OCI-LY3 (cell line): ENCODE measurements at regions not wholly inside any gene's neighbourhood (a gene's known extent, or its start where the extent isn't known, plus 50 kb on each side); places are given as distances from the start of the nearest gene placed in this dataset.

ENCODE experiments used
- H2AFZ ChIP-seq: fragments of 200-600, 300-600 bp; shearing (Covaris generic); 2 replicates; pipeline ENCODE4 v1.6.0; 2014; ENCODE audit warnings: antibody characterized with exemption, low read depth, low read length
- H3K27ac ChIP-seq: fragments of 200-600, 300-600 bp; sonication (generic); 2 replicates; pipeline ENCODE4 v1.5.1; 2014; ENCODE audit warnings: mild to moderate bottlenecking, low read length, moderate library complexity, mixed read lengths
- H3K27me3 ChIP-seq: fragments of 200-600, 300-600 bp; sonication (generic); 2 replicates; pipeline ENCODE4 v1.6.1; 2014; ENCODE audit warnings: low read depth, low read length, mixed read lengths
- H3K36me3 ChIP-seq: fragments of 200-600, 300-600 bp; sonication (generic); replicated peaks from 2 replicates; pipeline ENCODE3; 2014; ENCODE audit warnings: low read depth, low read length, mixed read lengths
- H3K4me1 ChIP-seq: fragments of 300-600, 200-600 bp; sonication (generic); 2 replicates; pipeline ENCODE4 v1.6.1; 2014; ENCODE audit warnings: low read length, mixed read lengths
- H3K4me2 ChIP-seq: fragments of 200-600, 300-600 bp; sonication (generic); 2 replicates; pipeline ENCODE4 v1.6.1; 2014; ENCODE audit warnings: low read length, mixed read lengths
- H3K4me3 ChIP-seq: fragments of 300-600, 200-600 bp; sonication (generic); 2 replicates; pipeline ENCODE4 v1.5.1; 2014; ENCODE audit warnings: antibody characterized with exemption, mild to moderate bottlenecking, low read length, moderate library complexity
- H3K79me2 ChIP-seq: fragments of 300-600, 200-600 bp; shearing (Covaris generic); 2 replicates; pipeline ENCODE4 v1.6.1; 2014; ENCODE audit warnings: mild to moderate bottlenecking, low read length, mixed read lengths
- H3K9ac ChIP-seq: fragments of 300-600, 200-600 bp; shearing (Covaris generic); 2 replicates; pipeline ENCODE4 v1.6.0; 2014; ENCODE audit warnings: mild to moderate bottlenecking, low read length, moderate library complexity
- H3K9me3 ChIP-seq: fragments of 200-600, 300-600 bp; shearing (Covaris generic); 2 replicates; pipeline ENCODE4 v1.6.1; 2014; ENCODE audit warnings: low read length, mixed read lengths; ENCODE audit not compliant: insufficient read depth
- H4K20me1 ChIP-seq: fragments of 200-600, 300-600 bp; sonication (generic); 2 replicates; pipeline ENCODE4 v1.6.1; 2016; ENCODE audit warnings: low read length, mixed read lengths; ENCODE audit not compliant: insufficient read depth
- CTCF ChIP-seq: fragments of 200-600, 300-600 bp; sonication (generic); IDR thresholded peaks from 2 replicates; pipeline ENCODE4 v1.5.1; 2014; ENCODE audit warnings: antibody characterized with exemption, low read length, low read depth
- EZH2phosphoT487 ChIP-seq: fragments of 200-600 bp; shearing (Covaris generic); IDR thresholded peaks from 2 replicates; pipeline ENCODE4 v1.6.1; 2018; ENCODE audit warnings: antibody characterized with exemption, mixed run types, low read depth

GRCh38 chr10:4028027-4028471 is 243.0 kb upstream of the KLF6 start:
- Histone ChIP-seq H2AFZ (no peak overlapping the region), H3K9ac (no peak overlapping the region), H3K4me2 (no peak overlapping the region), H3K9me3 (no peaks in the 10 kb centered on the region), H3K4me3 (no peak overlapping the region), H3K36me3 (no peaks in the 10 kb centered on the region), H3K27me3 (no peaks in the 10 kb centered on the region), H4K20me1 (no peaks in the 10 kb centered on the region), H3K27ac (no peak overlapping the region), H3K4me1 (peaks cover 11% of the 10 kb centered on the region), H3K79me2 (no peaks in the 10 kb centered on the region)
- no peak for TF ChIP-seq CTCF
- no peak for TF ChIP-seq EZH2phosphoT487

GRCh38 chr10:4025339-4025738 is 240.3 kb upstream of the KLF6 start:
- no peak overlapping the region for H3K9ac ChIP-seq
- no peak overlapping the region for H3K4me3 ChIP-seq
- no peak overlapping the region for H2AFZ ChIP-seq
- no peak for TF ChIP-seq EZH2phosphoT487
- TF ChIP-seq CTCF = no peak
- no peaks in the 10 kb centered on the region for H4K20me1 ChIP-seq
- H3K27me3 ChIP-seq = no peaks in the 10 kb centered on the region
- no peak overlapping the region for H3K27ac ChIP-seq
- no peaks in the 10 kb centered on the region for H3K4me1 ChIP-seq
- H3K9me3 ChIP-seq = no peaks in the 10 kb centered on the region
- H3K4me2 ChIP-seq = no peak overlapping the region
- H3K36me3 ChIP-seq = no peaks in the 10 kb centered on the region
- no peaks in the 10 kb centered on the region for H3K79me2 ChIP-seq

GRCh38 chr10:4024516-4025245 is 239.7 kb upstream of the KLF6 start:
- TF ChIP-seq CTCF (no peak), EZH2phosphoT487 (no peak)
- Histone ChIP-seq H4K20me1 (no peaks in the 10 kb centered on the region), H3K9ac (no peak overlapping the region), H3K4me3 (no peak overlapping the region), H3K27me3 (no peaks in the 10 kb centered on the region), H3K9me3 (no peaks in the 10 kb centered on the region), H3K36me3 (no peaks in the 10 kb centered on the region), H2AFZ (no peak overlapping the region), H3K4me2 (no peak overlapping the region), H3K4me1 (no peaks in the 10 kb centered on the region), H3K27ac (no peak overlapping the region), H3K79me2 (no peaks in the 10 kb centered on the region)

- H3K4me2 ChIP-seq = no peak overlapping the region
- H3K4me3 ChIP-seq = no peak overlapping the region
- no peaks in the 10 kb centered on the region for H3K4me1 ChIP-seq
- no peak overlapping the region for H2AFZ ChIP-seq
- H3K27me3 ChIP-seq = no peaks in the 10 kb centered on the region
- H3K27ac ChIP-seq = no peak overlapping the region
- no peaks in the 10 kb centered on the region for H3K79me2 ChIP-seq
- H3K9me3 ChIP-seq = no peaks in the 10 kb centered on the region
- H3K9ac ChIP-seq = no peak overlapping the region
- H3K36me3 ChIP-seq = no peaks in the 10 kb centered on the region
- TF ChIP-seq EZH2phosphoT487 (no peak), CTCF (no peak)
- H4K20me1 ChIP-seq = no peaks in the 10 kb centered on the region
These were observed 239.0 kb upstream of the KLF6 start for GRCh38 chr10:4024027-4024426.
